HG03354 (cell line): ENCODE measurements at regions not wholly inside any gene's neighbourhood (a gene's known extent, or its start where the extent isn't known, plus 50 kb on each side); places are given as distances from the start of the nearest gene placed in this dataset.

Experiments used
- ATAC-seq: cut with Tn5 transposase; IDR thresholded peaks from one replicate; pipeline ENCODE4 v1.9.1; 2021; ENCODE audit warnings: mild to moderate bottlenecking; ENCODE audit not compliant: unreplicated experiment, poor library complexity, severe bottlenecking

DNA sequence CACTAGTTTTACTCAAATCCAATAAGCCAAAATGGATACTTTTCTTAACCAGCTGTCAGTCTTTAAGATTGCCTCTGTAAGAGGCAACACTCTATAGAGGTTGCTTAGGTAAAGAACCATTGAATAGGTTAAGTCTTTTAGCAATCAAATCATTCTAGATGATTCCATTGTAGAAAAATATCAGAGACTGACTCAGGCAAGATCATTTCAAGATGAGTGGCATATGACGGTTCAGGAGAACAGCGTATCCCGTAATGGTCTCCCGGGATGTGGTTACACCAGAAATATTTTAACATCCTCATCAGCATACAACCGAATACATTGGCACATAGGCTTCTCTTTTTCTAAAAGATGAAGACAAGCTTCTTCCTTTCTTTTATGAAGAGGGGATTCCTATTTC lies 641.7 kb upstream of the AGA start:
- no peak for ATAC-seq

DNA sequence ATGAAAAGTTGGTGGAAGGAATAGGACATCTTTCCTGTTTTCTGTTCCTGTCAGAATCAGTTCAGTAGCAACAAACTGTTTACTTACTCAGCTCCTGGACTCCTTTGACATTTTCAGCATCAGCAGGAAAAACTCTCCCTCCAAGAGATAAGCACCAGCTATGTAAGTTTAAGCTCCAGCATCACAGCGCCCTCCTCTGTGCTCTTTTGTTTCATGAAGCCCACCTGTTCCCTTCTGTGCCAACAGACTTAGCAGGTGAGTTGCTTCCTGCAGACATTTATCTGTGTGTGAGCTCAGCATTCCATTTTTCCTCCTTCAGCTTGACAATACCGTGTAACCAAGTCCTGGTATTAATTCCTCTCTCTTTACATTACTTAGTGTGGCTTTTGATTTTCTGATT lies 644.1 kb upstream of the AGA start:
- no peak for ATAC-seq

DNA sequence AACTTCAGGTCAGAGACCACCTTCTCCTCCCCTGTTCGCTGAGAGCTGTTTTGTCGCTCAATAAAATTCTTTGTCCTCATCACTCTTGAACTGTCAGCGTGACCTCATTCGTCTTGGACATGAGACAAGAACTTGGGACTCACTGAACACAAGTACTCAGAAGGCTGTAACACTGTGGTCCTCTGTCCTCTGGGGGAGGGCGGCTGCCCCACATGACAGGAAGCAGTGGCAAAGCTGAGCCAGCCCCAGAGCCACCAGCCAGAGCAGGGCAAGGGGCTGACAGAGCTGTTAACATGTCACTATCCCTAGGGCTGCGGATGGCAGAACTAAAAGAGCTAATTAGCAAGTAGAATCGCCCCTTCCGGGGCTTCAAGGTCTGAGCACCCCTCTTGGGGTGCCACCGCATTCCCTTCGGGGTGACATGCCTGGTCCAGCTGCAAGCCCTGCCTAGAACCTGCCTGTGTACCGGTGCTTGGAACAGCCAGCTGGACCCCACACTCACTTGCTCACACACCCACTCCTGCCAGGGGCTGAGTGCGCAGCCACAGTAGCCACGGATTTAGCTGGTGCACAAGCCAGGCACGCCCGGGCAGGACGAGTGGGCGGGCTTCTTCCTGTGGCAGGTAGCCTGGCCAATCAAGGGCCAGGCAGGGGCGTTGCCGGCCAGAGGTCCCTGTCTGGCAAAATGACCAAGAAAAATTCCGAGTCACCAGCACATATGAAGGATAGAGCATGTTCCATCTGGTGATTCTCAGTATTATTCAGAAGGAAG lies 648.6 kb upstream of the AGA start:
- no peak for ATAC-seq

DNA sequence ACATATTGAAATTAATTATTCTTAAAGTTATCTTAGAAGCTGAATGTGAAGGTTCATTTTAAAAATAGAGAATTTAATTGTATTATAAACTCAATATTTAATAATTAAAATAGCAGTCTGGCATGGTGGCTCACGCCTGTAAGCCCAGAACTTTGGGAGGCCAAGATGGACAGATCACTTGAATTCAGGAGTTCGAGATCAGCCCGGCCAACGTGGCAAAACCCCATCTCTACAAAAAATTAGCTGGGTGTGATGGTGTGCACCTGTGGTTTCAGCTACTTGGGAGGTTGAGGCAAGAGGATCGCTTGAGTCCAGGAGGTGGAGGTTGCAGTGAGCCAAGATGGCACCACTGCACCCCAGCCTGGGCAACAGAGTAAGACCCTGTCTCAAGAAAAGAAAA lies 659.9 kb upstream of the AGA start:
- no peak for ATAC-seq

DNA sequence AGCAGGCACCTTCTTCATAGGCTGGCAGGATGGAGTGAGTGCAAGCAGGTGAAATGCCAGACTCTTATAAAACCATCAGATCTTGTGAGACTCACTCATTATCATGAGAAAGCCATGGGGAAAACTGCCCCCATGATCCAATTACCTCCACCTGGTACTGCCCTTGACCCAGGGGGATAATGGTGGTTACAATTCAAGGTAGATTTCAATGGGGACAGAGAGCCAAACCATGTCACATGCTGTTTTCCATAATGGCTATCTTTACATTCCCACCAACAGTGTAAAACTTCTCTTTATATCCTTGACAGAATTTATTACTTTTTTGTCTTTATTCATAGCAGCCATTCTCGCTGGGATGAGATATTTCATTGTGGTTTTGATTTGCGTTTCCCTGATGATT lies 663.0 kb upstream of the AGA start:
- ATAC-seq: no peak

DNA sequence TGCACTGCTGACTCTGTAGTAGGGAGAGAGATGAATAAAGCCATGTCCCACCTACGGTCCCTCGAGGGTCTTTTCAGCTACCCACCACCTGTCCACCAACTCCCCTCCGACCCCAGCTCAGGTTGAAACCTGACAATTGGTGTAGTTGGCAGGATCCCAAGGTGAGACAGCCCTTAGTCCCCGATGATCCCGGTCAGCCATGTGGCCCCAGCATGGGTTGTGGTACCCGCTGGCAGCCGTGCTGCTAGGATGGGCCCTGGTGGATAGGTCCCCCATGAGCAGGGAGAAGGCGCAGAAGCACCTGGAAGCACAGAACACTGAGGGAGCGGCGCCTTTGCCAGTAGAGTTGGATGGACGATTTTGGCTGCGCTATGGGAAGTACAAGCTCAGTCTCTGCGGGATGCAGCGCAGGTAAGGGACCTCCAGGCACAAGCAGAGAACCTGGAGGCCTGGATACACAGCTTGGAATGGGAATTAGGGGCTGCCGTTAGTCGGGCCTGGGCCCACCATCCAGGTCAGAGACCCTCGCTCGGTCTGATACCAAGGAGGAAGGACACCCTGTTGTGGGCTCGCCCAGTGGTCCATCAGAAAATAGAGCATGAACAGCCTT lies 694.6 kb upstream of the AGA start:
- no peak for ATAC-seq

DNA sequence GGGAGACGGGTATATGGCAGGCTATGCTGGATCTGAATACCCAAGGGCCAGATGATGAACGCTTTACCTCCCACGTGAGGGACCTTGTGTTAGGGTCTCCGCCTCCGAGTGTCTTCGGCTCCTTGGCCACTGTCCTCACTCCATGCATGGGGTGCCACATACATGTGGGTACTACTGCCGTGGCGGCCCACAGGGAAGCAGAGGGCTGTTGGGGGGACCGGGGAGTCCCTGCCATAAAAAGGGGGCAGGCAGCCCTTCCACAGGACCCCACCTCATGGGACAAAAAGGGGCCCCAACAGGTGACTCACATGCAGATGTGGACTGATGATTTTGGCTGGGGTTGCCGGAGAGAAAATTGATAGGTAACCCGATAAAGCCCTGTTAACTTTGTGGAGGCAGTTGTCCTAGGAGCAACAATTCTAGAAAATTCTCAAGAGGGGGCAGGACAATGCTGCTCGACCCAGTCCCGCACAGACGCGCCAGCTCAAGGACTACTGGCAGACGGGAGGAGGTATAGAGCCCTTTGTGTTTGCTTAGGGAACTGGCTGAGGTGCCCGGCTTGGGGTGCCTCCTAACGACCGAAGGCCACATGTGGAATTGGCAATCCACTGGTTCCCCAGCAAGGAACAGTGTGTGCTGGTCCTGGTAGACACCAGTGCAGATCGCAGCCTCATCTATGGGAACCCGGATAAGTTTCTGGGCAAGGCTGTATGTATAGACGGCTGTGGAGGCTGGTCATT lies 695.7 kb upstream of the AGA start:
- ATAC-seq: no peak

DNA sequence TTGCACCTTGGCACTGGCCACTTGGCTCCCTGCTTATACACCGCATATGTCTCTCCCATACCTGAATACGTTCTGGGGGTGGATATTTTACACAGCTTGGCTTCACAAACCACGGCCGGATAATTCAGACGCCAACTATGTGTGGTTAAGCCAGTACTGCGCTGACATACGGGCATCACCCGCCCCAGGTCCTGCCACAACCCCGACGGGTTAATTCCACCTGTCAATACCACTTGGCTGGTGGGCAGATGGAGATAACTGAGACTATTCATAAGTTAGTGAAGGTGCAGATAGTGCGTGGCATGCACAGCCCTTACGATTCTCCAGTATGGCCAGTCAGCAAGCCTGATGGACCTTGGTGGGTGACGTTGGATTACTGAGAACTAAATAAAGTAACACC lies 696.3 kb upstream of the AGA start:
- no peak for ATAC-seq

DNA sequence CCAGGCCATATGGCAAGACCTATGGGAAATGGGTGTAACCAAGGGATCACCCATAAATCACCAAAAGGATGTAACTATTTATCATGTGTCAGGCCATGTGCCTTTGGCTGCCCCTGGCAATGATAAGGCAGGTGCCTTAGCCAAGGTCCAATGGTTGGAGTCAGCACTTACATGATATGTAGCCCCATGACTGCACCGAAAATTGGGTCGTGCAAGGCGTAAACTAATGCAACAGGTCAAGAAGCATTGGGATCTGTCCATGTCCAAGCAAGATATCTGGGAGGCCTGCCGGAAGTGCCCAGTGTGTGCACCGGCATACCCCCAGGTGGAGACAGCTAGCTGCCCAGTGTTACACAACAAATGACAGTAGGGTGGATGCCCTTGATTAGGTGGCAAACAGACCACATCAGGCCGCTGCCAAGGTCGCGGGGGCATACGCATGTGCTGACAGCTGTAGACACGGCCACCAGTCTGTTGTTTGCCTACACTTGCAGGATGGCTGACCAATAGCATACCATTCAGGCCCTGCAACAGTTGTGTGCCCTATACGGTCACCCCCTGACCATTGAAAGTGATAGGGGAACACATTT lies 698.2 kb upstream of the AGA start:
- no peak for ATAC-seq

DNA sequence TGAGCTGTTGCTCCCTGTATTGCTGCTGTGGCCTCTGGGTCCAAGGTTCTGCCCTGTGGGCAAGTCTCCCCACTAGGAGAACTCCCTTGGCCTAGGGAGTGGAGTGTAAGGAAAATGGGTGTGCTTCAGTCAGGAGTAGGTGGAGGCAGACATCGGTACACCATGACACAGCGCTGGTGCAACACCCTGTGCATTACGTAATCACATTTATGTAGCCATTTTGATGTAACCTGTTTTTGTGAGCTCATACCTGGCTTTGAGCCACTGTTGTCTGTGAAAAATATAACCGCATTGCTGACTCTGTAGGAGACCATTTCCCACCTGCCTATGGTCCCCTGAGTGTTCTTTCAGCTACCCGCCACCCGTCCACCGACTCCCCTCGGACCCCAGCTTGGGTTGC lies 700.5 kb upstream of the AGA start:
- ATAC-seq: no peak

DNA sequence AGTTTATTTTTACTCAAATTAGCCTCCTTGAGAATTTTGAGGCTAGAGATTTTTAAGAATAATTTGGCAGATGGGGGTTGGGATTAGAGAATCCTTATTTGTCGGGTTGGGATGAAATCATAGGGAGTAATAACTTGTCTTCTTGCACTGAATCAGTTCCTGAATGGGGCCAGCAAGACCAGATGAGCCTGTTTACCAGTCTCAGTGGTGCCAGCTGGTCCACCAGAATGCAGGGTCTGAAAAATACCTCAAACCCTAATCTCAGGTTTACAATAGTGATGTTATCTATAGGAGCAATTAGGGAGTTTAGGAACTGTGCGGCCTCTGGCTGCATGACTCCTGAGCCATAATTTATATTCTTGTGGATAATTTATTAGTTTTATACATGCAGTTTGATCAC lies 705.9 kb upstream of the AGA start:
- ATAC-seq: no peak

DNA sequence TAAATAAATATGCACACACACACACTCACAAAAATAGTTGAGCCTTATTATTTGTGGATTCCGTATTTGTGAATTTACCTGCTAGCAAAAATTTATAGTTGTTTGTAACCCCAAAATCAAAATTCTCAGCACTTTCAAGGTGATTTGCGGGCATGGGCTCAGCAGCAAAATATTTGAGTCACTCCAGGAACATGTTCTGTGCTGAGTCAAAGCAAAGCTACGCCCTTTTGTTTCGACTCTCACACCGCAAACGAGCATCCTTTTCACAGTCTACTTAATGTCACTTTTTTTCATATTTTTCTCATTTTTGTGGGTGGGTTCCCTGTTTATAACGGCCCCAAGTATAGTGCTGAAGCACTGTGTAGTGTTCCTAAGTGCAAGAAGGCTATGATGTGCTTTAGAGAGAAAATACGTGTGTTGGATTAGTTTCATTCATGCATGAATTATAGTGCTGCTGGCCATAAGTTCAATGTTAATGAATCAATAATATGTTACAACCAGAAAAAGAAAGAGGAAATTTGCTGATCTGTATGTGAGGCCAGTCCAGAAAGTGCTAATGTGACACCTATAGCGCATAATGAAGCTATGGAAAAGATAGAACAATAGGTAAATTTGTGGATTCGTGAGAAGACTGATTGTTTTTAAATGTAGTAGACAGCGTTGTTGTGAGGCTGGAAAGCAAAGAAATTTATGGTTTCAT lies 723.2 kb upstream of the AGA start:
- no peak for ATAC-seq

DNA sequence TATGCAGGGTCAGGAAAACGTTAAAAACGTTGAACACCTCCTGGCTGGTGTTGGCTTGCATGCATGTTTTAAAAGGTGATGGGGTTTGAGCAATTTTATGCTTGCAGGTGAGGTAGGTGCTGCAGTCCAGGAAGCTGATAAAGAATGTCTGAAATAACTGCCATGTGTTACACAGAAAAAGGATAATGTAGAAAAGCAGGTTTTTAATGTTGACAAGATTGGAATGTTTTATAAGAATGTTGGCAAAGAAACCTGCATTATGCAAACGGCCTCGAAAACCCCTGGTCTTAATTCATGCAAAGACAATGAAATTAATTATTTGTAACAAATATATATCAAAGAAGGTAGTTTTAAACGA lies 723.7 kb upstream of the AGA start:
- ATAC-seq: no peak

DNA sequence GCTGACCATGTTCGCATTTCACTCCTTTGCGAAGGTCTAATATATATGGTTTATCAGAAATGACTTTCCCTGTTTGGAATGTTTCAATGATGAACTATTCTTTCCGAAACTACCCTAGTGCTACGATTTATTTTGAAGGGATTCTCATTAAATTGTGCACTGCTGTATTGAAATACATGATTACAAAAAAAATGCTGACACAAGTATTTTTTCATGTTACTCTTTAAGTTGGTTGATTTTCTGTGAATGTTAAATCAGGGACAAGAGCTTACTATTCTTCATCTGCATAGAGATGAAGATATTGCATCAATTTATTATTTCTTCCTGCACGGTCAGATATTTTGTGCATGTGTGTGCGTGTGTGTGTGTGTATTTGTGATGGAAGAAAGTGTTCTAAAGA lies 731.5 kb upstream of the AGA start:
- no peak for ATAC-seq

DNA sequence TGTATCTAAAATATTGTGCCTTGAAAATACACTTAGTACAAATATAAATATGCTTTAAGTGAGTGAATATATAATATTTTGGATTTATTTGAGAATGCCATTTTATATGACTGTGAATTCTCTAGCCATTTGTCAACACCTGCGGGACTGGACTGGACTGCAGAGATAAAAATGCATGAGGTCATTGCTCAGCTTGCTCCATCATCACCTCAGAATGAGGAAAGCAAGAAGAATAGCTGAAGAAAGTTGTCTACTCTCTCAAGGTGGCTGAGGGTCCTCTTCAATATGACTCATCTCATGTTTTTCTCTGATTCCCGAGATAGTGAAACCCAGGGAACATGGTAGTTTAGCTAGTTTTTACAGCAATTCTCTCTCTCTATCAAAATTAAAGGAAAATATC lies 732.5 kb upstream of the AGA start:
- ATAC-seq: no peak

DNA sequence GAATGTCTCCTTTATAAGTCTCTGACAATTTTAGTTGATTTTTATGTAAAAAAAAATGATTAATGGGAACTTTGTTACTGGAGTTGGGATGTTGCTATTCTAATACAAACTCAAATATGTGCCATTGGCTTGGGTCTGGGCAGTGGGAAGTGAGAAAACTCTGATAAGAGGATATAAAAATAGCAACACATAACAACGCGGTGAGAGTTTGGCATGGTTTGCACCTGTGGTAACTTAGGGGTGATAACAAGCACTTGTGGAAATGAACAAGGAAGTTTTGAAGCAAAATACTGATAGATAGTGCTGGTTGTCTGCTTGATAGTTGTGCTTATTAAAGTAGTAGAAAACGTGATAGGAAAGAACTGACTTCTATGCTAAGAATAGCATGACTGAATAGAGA lies 743.3 kb upstream of the AGA start:
- ATAC-seq: no peak

DNA sequence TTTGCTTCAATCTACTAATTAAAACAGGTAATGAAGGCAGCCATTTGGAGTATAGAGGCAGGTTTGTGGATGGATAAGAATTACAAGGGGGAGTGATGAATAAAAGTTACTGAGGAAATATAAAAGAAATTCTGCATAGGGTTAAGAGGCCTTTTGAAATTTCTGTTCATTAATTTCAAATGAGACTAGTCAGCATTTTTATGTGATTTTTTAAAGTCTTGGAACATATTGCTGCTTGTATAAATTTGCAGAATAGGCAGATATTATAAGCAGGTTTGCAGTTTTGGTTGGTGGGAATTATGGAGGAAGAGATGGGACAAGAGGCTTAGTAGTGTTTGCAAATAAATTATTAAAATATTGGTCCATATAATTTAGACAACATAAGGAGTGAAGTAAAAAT lies 750.4 kb upstream of the AGA start:
- no peak for ATAC-seq

DNA sequence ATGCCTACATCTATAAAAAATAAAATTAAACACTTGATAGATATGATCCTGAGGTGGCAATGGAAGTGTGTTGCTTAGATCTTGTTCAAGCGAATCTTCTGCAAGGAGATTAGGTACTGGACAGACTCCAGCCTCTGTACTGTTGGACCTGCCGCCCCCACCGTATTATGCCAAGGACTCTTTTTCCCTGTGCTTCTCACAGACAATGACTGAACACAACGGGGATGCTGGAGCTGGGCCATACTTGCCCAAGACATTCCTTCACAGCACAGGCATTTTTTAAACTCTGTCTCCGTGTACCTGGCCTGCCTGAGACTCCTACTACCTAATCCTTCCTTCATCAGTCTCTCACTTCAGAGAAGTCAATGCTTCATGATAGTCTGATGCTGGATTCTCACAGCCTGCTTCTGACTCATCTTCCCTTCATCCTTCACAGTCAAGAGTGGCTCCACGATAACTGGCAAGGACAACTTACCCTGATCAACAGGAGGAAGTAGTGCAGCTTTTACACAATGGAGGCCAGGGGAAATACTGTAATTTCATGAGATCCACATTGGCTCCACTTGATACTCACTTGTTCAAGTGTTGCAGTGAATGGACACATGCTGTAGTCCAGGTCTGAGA lies 754.6 kb upstream of the AGA start:
- no peak for ATAC-seq

DNA sequence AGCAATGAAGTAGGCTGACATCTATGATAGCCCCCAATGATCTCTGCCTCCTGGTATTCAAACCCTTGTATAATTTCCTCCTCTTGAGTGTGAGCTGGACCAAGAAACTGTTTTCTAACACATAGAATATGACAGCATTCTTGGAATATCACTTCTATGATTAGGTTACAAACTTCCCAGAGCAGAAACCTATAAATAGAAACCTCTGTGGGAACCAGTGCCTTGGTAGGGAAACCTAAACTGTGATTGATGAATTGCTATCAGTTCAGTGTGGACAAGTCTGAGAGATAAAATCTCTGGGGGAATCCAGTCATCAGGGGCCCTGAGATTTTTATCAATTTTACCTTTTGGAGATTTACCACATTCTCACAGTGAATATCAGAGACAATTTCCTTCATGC lies 756.5 kb upstream of the AGA start:
- ATAC-seq: no peak

DNA sequence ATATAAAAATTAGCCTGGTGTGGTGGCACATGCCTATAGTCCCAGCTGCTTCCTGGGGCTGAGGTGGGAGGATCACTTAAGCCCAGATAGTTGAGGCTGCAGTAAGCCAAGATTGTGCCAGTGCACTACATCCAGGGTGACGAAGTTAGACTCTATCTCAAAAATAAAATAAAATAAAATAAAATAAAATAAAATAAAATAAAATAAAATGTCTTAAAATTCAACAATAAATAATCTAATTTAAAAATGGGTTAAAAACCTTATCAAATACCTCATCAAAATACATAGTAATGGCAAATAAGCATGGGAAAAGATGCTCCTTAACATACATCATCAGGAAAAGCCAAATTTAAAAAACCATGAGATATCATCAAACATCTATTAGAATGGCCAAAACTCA lies 760.2 kb upstream of the AGA start:
- ATAC-seq: no peak
